ENCODE measurements at regions not wholly inside any gene's neighbourhood (a gene's known extent, or its start where the extent isn't known, plus 50 kb on each side); places are given as distances from the start of the nearest gene placed in this dataset.

- TF ChIP-seq POLR2A (IDR thresholded peaks at IDR 0.05), result no peak
- TF ChIP-seq CTCF (IDR thresholded peaks at IDR 0.05), result no peak
Measured at GRCh38 chr2:204331988-204332387, 213.3 kb upstream of the PARD3B start.

Measured in right lobe of liver (tissue), 4 donors.